ENCODE measurements at regions not wholly inside any gene's neighbourhood (a gene's known extent, or its start where the extent isn't known, plus 50 kb on each side); places are given as distances from the start of the nearest gene placed in this dataset.

DNA sequence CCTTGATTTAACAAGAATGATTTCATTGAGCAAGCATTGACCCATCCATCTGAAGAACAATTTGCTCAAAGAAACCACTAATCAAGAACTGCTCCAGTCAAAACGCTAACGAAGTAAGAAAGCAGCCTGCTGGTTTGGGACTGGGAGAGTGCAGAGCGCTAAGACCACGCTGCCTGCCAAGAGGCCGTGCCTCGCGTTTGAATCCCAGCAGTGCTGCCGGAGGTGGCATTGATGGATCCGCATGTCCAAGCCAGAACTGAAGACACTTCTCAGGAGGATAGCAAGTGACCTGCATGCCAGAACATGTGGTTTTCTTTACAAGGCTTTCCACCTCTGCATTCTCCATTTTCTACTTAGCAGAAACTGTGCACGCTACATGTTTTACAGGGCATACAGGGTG, 105.2 kb upstream of the FOXC1 start:
- TF ChIP-seq YY1 (IDR thresholded peaks at IDR 0.05; ENCODE audit: insufficient read depth, insufficient read length) (no peak), ZNF274 (IDR thresholded peaks at IDR 0.05; ENCODE audit: low read depth, low read length) (no peak), SUZ12 (IDR thresholded peaks at IDR 0.05; ENCODE audit: extremely low read depth, insufficient read depth, insufficient read length) (no peak)
